Activated CD4-positive, alpha-beta T cell treated with anti-CD3 and anti-CD28 coated beads for 4 hours (primary cell): ENCODE measurements at regions not wholly inside any gene's neighbourhood (a gene's known extent, or its start where the extent isn't known, plus 50 kb on each side); places are given as distances from the start of the nearest gene placed in this dataset.

Experiments used
- DNase-seq, 2 donors: peaks; one replicate each; pipeline ENCODE4 v3.0.0-alpha.2; 2020

DNA sequence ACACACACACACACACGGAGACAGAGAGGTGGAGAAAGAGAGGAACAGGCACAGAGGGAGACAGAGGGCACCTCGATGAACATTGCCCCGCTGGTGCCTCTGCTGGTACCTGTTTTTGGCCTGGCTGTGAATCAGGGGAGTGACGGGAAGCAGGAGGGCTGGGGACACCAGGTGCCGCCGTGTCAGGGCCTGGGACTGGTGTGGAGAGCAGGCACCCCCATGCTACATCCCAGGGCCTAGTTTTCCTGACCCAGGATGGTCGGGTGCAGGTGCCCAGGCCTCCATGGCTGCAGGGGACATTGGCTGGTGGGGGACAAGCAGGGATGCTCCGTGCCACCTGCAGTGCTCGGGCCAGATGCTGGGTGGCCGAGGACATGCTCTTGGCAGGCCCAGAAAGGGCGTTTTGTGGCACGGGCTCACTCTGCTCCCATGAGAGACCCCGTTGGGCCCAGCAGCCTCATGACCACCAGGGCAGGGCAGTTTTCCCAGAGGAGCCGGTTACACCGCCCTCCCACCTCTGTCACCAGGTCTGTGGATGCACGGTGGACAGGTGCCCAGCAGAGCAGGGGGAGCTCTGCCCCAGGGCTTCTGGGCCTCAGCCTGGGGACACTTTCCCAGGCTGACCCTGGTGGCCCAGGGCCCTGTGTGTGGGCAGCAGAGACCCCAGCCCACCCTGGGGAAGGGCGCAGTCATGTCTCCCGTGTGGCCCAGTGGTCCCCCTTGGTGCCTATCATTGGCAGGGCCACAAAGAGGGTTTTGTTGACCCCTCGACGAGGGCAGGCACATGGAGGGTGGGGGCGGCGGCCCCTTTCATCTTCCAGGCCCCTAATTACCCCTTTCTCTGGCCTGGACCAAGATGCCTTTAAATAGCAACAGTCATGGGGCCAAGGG, 207.5 kb upstream of the RTL1 start:
- DNase-seq: no peak

DNA sequence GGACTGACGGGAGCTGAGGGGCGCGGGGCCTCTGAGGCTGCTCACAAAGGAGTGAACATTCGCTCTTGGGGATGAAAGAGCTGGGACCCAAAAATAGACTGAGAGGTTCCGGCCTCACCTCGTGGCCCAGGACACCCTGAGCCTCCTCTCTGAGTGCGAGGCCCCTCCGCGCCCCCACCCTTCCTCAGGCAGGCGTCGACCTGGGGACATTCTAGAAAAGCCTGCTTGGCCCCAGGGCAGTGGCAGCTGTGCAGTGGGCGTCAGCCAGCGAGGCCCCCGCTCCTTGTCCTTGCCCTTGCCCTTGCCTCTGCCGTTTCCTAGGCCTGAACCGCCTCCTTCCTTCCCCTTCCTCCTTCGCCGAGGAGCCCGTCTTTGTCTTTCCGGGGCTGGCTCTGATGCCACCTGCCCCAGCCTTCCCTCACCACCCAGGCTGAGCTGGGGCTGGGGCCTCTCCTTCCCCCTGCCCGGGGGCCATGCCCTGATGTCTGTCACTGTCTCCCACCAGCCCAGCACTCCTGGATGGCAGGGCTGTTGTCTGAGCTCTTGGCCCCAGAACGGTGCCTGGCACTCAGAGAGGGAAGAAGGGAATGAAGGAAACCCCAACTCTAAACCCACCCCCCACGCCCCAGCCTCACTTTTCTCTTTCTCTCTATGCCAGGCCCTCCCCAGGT, 208.2 kb upstream of the RTL1 start:
- no peak for DNase-seq

DNA sequence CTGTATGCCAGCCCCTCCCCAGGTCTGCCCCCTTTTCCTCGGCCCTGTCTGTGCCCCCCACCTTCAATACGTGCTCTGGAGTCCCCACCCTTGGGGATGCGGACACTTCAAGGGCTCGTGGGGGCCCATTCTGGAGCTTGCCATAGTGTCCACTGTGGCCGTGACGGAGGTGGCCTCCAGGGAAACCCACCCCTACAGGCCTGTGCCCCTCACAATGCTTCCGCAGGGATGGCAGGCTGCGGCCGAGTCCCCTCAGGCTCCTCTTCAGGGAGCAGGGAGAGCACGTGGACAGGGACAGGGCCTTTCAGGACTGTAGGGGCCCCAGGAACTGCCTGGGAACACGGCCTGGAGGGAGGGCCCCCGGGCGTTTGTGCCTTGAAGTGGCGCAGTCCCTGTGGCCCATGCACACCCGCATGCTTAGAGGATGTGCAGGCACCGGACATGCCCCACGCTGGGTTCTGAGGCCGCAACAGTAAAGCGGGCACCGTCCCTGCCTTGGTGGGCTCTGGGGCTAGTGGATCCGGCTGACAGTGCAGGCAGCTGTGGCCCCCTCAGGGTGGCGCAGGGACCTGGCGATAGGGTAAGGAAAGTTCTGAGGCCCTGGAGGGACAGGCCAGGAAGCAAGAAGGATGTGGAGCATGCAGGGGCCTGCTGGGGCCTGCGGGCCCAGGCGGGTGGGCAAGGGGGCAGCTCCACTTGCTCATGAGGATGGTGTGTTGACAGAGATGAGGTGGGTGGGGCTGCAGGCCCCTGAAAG, 209.0 kb upstream of the RTL1 start:
- no peak for DNase-seq

DNA sequence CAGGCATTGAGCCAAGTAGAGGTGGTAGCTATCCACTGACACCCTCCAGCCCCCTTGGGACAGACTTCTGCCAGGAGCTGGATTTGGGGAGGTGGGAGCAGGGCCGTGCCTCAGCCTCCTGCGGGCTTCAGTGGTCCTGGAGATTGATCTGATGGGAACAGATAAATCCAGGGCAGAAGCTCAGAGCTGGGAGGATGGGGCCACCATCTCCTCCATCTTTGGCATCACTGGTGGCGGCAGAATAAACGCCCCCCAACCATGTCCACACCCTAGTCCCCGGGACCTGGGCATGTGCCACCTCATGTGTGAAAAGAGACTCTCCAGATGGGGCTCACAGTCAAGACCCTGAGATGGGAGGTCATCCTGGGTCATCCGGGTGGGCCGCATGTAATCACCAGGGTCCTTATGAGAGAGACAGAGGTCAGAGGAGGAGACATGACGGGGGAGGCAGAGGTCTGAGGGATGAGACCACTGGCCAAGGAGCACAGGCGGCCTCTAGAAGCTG, 209.6 kb upstream of the RTL1 start:
- DNase-seq: no peak

DNA sequence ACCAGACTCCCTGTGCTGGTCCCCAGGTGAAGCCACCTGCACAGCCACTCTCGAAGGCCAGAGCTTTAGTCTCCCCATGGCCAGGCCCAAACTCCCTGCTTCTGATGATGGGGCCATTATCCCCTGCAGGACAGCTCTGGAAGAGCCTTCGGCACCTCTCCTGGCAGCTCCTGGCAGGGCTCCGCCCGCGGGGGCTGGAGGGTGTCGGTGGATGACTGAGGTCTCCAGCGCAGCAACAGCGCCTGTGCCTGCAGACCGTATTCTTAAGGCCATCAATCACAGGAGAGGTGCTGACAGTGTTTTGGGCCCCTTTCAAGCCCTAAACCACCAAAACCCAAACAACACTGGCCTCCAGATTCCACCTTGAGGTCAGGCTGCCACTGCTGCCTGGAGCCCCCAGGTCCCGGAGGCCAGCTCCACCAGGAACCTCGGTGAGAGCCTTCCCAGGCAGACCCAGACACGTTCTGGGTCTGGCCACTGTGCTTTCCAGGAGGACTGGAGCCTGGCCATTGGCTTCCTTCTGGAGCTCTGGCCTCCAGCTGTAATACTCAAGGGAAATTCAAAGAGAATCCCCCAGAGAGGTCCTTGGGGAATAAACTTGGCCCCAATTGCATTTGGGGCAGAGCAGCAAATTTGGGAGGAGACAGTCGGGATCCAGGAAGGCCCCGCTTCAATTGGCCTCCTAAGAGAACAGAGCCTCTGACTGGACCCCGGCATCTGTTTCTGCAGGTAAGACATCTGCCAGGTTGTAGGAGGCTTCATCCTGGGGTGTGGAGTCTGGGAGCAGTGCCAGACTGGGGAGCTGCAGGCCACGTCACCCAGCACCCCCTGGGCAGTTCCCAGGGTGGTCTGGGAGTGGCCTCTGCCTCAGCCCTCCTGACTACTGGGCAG, 210.6 kb upstream of the RTL1 start:
- no peak for DNase-seq

DNA sequence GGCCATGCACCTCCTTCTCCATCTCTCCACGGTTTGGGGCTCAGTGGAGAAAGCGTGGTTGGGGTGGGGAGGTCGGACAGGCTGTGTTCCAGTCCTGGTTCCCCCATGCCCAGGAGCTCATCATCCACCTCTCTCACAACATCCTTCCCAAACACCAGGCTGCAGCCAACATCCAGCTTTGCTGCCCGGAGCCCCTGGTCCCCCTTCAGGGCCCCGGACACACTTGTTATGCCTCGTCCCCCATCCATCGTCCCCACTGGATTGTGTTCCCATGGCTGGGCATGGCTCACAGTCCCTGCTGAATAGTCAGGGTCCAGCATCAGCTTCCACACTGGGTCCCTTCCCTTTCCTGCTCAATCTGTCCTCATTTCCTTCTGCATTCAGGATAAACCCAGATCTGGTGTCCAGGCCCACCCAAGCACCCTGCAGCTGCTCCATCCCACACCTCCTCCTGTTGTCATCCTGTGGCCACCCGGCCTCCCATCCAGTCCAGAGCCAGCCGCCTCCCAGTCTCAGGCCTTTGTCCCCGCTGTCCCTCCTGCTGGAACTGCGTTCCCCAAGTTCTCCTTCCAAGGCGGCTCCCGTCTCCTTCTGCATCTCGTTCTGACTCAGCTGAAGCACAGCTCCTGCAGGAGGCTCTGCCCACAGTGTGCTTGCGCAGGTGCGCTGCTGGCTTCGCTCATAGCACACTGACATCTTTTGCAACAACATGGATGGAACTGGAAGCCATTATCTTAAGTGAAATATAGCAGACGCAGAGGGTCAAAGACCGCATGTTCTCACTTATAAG, 211.4 kb upstream of the RTL1 start:
- no peak for DNase-seq

DNA sequence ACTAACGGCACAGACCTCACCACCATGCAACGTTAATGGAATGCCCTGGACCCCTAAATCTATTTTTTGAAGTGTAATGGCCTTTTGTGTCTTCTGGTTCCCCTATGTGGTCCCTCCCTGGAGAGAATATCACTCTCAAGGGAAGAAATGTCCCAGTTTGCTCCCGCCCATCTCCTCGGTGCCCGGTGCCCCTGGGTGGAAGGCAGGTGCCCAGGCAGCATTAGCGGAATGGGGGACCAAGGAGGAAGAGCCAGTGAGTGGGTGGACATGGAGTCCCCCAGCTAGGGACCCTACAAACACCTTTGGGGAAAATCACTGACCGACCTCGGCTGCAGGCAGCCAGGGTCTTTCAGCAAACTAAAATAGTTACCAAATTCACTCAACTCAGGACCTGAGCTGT, 212.1 kb upstream of the RTL1 start:
- no peak for DNase-seq

DNA sequence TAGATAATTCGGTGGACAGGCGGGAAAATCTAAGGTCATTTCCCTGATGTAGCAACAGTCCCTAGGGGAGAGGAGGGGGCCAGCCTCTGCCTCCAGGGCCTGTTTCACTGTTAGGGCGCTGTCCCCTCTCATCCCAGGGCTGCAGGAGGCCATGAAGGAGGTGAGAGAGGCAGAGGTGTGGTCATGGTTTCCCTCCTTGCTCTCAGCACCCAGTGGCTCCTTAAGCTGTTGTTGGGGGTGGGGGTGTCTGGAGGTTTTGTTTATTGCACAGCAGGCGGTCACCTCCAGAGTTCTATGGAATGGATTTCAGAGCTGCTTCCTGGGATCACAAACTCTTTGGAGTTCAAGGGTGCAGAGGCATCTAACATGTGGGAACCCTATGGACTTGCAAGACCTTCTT, 212.5 kb upstream of the RTL1 start:
- no peak for DNase-seq

DNA sequence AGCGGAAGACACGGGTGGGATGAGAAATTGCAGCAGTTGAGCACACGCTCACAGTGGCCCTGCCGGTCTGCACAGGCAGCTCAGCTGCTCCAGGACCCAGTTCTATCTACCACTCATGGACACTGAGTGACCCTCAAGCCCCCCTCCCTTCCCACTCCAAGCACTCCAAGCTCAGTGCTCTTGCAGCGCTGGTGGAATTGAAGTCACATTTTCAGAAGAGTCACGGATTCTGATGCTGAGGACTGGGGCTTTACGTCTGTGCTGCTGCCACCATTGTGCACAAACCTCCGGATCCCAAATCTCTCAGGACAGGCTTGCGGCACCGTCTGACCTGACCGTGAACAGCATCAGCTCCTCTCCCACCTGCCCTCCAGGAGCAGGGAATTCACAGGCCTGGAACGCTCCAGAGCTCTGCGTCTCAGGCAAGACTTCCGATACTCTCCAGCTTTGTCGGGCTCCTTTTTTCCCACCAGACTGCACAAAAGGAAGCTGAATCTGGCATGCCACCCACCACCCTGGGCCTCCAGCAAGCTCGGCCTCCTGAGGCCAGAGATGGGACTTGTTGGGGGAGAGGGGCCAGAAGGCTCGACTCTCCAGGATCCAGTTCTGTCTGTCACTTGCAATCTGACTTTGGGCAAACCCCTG, 213.1 kb upstream of the RTL1 start:
- DNase-seq: no peak

DNA sequence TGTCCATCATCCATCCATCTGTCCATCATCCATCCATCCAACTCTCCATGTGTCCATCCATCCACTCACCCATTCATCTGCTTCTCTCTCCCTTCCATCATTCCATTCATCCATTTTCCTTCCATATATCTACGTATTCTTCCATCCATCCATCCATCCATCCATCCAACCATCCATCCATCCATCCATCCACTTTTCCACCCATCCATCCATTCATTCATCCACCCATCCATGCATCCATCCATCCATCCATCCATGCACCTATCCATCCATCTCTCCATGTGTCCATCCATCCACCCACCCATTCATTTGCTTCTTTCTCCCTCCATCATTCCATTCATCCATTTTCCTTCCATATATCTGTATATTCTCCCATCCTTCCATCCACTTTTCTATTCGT, 214.0 kb upstream of the RTL1 start:
- no peak for DNase-seq

DNA sequence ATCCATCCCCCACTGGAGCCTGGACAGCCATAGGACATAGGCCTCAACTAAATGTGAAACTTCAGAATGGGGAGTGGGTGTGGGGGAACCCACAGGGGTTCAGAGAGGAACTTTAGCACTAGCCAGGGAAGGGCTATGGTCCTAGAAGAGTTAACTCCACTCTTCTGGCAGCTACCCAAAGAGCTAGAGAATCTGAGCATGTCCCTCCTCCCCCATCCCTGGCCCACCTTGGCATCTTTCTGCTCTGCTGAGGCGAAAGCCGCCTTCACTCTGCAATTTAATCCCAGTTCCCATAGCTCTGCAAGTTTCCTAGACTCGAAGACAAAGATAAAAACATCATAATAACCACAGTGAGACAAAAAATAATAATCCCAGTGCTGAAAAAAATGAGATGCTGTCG, 214.7 kb upstream of the RTL1 start:
- no peak for DNase-seq

DNA sequence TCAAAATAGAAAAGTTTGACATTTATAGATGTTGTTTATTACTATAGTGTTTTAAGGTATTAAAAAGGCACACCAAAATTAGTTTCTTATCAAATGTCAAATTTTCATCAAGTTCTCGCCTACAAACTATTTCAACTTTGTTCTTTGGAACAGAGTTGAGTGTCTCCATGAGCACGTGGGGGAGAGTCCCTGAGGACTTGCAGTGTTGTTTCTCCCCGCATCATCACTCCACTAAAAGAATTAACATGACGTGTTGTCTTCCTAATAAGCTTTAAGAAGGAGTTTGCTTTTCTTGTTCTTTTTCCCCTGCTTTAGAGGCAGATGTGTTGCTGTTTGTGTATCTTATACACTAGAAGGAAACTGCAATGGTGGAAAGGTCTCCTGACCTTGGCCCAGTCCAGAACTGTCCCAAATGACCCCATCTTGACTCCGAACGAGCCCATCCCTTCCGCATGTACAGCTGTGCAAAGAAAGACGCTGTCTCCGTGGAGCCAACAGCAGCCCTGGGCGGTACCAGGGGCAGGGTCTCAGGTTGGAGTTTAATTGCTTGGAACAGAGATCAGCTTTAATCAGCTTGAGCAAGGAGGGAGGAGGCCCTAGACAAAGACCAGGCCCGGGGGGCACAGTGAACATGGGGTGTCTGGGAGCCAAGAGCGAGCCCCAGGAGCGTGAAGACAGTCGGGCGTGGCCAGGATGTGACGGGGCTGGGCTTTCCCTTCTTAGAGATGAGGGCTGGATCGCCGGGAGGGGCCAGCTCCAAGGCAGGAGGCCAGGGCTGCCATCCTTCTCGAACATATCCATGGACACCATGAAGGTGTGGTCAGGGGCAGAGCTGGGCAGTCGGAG, 215.4 kb upstream of the RTL1 start:
- DNase-seq: no peak

DNA sequence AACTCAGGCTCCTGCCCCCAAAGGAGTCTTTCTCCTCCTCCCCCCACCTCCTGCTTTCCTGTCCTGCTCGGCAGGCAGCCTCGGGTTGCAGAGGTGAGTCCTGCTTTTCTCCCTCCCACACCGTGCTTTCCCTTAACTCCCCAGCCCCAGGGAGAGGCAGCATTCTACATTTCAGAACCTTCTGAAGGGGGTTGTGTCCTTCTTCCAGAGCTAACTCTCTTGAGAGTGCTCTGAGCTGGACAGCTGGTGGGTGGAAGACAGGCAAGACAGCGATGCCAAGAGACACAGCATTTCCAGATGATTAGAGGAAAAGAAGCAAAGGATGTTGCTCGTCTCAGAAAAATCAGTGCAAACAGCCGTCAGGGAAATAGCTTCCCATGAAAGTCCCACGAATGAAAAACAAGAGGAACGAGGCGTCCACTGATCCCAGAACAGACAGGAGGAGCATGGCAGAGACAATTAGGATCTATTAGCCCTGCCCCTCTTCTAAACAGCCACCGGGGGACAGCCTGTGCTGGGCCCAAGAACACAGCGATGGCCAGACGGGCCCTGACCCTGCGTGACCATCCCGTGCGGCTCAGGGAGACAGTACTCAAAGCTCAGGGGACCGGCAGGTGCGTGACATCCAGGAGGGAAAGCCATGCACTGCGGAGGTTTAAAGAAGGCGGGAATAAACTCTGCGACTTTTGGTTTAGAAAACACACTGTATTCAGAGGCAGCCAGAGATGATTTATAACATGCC, 216.5 kb upstream of the RTL1 start:
- DNase-seq: no peak

DNA sequence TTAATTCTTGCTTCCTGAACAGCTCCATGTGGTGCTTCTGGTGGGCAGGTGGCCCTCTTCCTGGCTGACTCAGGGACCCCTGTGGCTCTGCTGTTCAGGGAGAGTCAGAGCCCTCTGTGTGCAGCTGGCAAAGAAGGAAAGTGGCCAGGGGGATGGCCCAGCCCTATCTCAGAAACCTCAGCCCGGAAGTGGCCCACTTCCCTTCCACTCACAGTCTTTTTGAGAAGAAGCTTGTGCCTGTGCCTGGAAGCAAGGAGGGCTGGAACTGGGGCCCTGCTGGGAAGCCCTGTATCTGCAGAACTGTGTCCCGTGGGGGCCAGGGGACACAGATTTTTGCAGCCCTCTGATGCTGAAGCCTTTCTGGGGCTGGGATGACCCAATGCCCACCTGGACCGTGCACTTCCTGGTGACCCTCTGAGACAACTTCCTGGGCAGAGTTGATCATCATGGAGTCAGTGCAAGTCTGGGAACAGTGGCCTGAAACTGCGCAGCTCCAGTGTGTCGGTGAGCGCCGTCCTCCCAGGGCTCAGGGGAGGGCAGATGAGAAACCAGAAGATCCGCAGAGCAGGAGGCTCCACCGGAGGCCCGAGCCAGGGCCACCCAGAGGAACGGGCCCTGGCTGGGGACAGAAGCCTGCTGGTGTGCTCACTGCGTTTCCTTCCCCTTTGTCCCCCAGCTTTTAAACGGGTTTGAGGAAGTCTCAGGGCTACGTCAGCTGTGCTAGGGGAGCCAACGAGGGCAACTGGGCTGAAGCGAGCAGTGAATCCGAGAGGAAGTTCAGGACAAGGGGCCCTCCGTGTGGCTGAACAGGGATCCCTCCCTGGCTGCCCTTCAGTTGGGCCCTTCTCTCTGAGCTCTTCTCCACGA, 217.4 kb upstream of the RTL1 start:
- no peak for DNase-seq

DNA sequence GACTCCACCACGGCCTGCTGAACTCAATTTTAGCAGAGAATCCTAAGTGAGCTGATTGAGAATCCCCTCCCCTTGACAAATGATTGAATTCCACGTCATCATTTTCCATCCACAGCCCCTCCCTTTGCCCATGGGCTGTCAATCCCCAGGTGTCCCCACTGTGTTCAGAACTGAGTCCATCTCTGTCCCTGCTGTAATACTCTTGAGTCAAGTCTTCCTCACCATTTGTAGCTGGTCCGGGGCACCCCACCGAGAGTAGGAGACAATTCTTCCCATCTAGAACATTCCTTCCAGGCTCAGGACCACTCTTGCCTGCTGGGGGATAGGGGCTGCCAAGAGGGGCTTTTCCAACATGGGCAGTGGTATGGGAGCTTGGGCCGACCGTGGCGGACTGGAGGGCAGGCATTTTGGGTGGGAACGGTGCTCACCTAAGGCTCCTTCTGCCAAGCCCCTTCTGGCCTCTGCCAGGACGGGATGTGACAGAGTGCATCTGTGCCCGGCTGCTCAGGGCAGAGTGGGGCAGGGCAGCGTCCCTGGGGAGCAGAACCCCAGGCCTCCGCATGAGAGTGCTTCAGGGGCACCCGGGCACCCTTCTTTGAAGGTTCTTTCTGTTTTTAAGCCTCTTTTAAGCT, 218.1 kb upstream of the RTL1 start:
- DNase-seq: no peak

DNA sequence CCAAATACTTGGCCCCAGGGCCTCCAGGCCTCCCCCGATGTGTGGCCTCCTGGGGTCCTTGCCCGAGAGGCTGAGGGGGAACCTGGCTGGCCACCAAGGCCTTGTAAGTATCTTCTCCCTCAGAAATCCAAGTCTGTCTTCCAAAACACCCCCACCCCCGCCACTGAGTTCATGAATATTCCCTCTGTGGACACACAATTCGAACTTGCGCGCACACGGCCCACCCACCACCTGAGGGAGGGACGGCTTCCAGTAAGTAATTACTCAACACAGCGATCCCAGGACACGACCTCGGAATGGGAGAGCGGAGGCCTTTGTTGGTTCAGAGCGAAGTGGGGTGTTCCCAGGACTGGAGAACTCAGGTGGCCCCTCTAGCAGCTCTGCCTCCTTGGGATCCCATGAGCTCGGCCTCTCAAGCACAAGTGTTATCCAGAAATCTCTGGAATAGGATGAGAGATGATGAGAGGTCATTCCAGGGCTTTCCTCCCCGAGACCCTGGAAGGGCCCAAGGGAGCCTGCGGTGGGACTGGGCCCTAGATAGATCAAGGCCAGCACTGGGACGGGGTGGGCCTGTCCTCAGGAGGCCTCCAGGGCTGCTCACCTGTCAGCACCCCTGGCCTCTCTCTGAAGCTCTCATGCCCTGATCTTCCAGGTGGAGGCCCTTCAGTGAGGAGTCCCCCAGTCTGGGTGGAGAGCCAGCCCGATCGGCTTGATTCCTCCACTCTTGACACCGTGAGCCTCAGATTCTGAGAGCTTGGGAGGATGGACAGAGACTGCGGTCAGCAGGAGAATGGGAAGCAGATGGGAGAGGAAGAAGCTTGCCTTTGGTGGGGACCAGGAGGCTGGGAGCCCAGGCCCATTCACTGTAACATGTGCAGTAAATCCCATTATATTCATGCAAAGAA, 219.0 kb upstream of the RTL1 start:
- no peak for DNase-seq
